RWPE2 (cell line): ENCODE measurements at regions not wholly inside any gene's neighbourhood (a gene's known extent, or its start where the extent isn't known, plus 50 kb on each side); places are given as distances from the start of the nearest gene placed in this dataset.

ENCODE experiments used
- ATAC-seq: fragments of 200-7000 bp; cut with Tn5 transposase; 3 replicates; pipeline ENCODE4 v1.9.1; 2021; ENCODE audit warnings: low read depth
- DNase-seq: peaks from one replicate; pipeline ENCODE4 v3.0.0-alpha.2; 2020; ENCODE audit warnings: low spot score
- H3K27ac ChIP-seq: fragments of 450-650 bp; 2 replicates; pipeline ENCODE4 v1.5.1; 2017; ENCODE audit warnings: mild to moderate bottlenecking; ENCODE audit not compliant: poor library complexity, severe bottlenecking
- H3K27me3 ChIP-seq: fragments of 250-450 bp; sonication (Bioruptor Pico); 2 replicates; pipeline ENCODE4 v1.5.1; 2021; ENCODE audit warnings: mild to moderate bottlenecking, moderate library complexity; ENCODE audit not compliant: insufficient read depth, poor library complexity, severe bottlenecking
- H3K36me3 ChIP-seq: fragments of 250-450 bp; sonication (Bioruptor Pico); 2 replicates; pipeline ENCODE4 v1.5.1; 2020; ENCODE audit warnings: low read depth, mild to moderate bottlenecking, moderate library complexity
- H3K4me1 ChIP-seq: fragments of 250-450 bp; sonication (Bioruptor Pico); 2 replicates; pipeline ENCODE4 v1.5.1; 2021; ENCODE audit warnings: mild to moderate bottlenecking, moderate library complexity; ENCODE audit not compliant: insufficient read depth, poor library complexity, severe bottlenecking
- H3K4me3 ChIP-seq: fragments of 250-450 bp; sonication (Bioruptor Pico); 2 replicates; pipeline ENCODE4 v1.5.1; 2021; ENCODE audit warnings: mild to moderate bottlenecking, moderate library complexity; ENCODE audit not compliant: severe bottlenecking
- H3K9me3 ChIP-seq: fragments of 250-450 bp; sonication (Bioruptor Pico); 2 replicates; pipeline ENCODE4 v1.5.1; 2021; ENCODE audit warnings: mild to moderate bottlenecking, moderate library complexity; ENCODE audit not compliant: severe bottlenecking
- CTCF ChIP-seq: fragments of 450-650 bp; IDR thresholded peaks from one replicate; pipeline ENCODE4 v1.5.1; 2017; ENCODE audit warnings: mild to moderate bottlenecking, moderate library complexity; ENCODE audit not compliant: poor library complexity, severe bottlenecking

GRCh38 chr14:87491816-87492215, 501.2 kb downstream of the GALC start:
- Histone ChIP-seq H3K27me3 (no peaks in the 10 kb centered on the region), H3K9me3 (no peaks in the 10 kb centered on the region), H3K36me3 (no peaks in the 10 kb centered on the region), H3K4me1 (peaks cover 16% of the 10 kb centered on the region), H3K27ac (peak overlapping the region; percentile 63), H3K4me3 (no peak overlapping the region)
- ATAC-seq (peak; percentile 95), DNase-seq (no peak)
- no peak for TF ChIP-seq CTCF

- Histone ChIP-seq H3K4me3 (no peak overlapping the region), H3K9me3 (no peaks in the 10 kb centered on the region), H3K4me1 (peaks cover 16% of the 10 kb centered on the region), H3K27ac (no peak overlapping the region), H3K27me3 (no peaks in the 10 kb centered on the region), H3K36me3 (no peaks in the 10 kb centered on the region)
- no peak for TF ChIP-seq CTCF
- no peak for ATAC-seq
- DNase-seq, result no peak
Measured at GRCh38 chr14:87489196-87489819, 503.7 kb downstream of the GALC start.

- no peaks in the 10 kb centered on the region for H3K36me3 ChIP-seq
- no peaks in the 10 kb centered on the region for H3K27me3 ChIP-seq
- H3K27ac ChIP-seq, result peak overlapping the region; percentile 53
- no peak for TF ChIP-seq CTCF
- H3K4me3 ChIP-seq, result no peak overlapping the region
- peaks cover 8% of the 10 kb centered on the region for H3K4me1 ChIP-seq
- ATAC-seq, result peak; percentile 100
- no peak for DNase-seq
- H3K9me3 ChIP-seq, result no peaks in the 10 kb centered on the region
Measured at GRCh38 chr14:87483271-87484260, 509.4 kb downstream of the GALC start.

- 0 out of 3 replicates have a peak, but pooled peaks have one; percentile 35 for ATAC-seq
- no peak for DNase-seq
- H3K9me3 ChIP-seq, result no peaks in the 10 kb centered on the region
- H3K27ac ChIP-seq, result no peak overlapping the region
- H3K36me3 ChIP-seq, result no peaks in the 10 kb centered on the region
- H3K4me3 ChIP-seq, result no peak overlapping the region
- no peaks in the 10 kb centered on the region for H3K27me3 ChIP-seq
- no peak for TF ChIP-seq CTCF
- no peaks in the 10 kb centered on the region for H3K4me1 ChIP-seq
Measured at GRCh38 chr14:87468531-87468930, 524.5 kb downstream of the GALC start.
